ENCODE measurements at regions not wholly inside any gene's neighbourhood (a gene's known extent, or its start where the extent isn't known, plus 50 kb on each side); places are given as distances from the start of the nearest gene placed in this dataset.

GRCh38 chr6:125375821-125376220 is 74.1 kb upstream of the HDDC2 start:
- no peak for TF ChIP-seq CTCF (conservative IDR thresholded peaks at IDR 0.05; ENCODE audit: low read depth, low read length)
- no peak for TF ChIP-seq EZH2 (IDR thresholded peaks at IDR 0.05; ENCODE audit: borderline replicate concordance, low read depth, low read length, poor library complexity, severe bottlenecking)
